NCI-H187 (cell line): ENCODE measurements at regions not wholly inside any gene's neighbourhood (a gene's known extent, or its start where the extent isn't known, plus 50 kb on each side); places are given as distances from the start of the nearest gene placed in this dataset.

Experiments
- DNase-seq, 2 experiments: peaks; one replicate each; lab custom pipeline; 2025; lab: John Stamatoyannopoulos, UW

GRCh38 chr4:141783770-141784169, 147.4 kb downstream of the IL15 start:
- DNase-seq = no peak

GRCh38 chr4:141786946-141787345, 150.6 kb downstream of the IL15 start:
- DNase-seq = no peak

GRCh38 chr4:141788169-141788915, 152.0 kb downstream of the IL15 start:
- no peak for DNase-seq

GRCh38 chr4:141789716-141790115, 153.3 kb downstream of the IL15 start:
- no peak for DNase-seq

DNA sequence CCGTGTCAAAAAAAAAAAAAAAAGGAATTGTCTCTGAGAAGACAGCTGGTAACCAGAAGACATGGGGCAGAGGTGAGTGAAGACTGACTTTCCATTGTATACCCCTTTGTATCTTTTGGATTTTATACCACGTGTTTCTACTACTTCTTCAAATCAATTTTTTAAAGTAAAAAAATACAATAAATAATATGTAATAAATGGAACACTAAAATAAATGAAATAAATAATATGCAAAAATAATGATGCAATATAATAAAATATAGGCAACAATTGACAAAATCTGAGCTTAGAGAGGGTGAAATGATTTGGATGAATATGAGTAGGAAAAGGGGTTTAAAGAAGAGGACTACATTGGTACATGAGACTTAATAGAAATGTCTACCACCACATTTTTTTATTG, 155.8 kb downstream of the IL15 start:
- no peak for DNase-seq

DNA sequence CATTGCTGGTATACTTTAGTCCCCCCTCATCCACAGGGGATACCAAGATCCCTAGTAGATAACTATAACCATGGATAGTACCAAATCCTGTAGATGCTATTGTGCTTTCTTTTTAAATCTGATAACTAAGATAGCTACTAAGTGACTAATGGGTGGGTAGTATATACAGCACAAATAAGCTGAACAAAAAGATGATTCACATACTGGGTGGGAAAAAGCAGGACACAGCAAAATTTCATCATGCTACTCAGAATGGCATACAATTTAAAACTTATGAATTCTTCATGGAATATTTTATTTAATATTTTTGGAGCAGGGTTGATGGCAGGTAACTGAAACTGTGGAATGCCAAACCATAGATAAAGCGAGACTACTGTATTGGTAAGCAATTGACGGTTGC, 161.6 kb downstream of the IL15 start:
- no peak for DNase-seq

- no peak for DNase-seq
These were observed 165.2 kb downstream of the IL15 start for GRCh38 chr4:141801558-141801957.

DNA sequence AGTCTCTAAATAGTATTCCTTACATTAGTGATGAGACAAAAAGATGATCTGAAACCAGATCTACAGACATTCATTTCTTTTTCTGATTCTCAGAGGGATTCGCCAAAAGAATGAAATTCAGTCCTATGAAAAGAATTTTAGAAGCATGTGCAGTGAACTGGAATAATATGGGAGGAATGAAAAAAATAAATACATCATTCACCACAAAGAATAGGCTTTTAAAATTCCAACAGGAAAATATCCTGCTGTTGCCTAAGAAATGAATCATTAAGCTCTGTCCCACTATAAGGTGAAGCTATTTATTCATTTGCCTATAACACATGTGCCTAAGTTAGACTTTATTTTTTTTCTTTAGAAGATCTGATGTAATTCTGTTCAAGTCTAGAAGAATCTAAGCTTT, 165.9 kb downstream of the IL15 start:
- DNase-seq = no peak

GRCh38 chr4:141804836-141805235, 168.5 kb downstream of the IL15 start:
- DNase-seq = no peak

DNA sequence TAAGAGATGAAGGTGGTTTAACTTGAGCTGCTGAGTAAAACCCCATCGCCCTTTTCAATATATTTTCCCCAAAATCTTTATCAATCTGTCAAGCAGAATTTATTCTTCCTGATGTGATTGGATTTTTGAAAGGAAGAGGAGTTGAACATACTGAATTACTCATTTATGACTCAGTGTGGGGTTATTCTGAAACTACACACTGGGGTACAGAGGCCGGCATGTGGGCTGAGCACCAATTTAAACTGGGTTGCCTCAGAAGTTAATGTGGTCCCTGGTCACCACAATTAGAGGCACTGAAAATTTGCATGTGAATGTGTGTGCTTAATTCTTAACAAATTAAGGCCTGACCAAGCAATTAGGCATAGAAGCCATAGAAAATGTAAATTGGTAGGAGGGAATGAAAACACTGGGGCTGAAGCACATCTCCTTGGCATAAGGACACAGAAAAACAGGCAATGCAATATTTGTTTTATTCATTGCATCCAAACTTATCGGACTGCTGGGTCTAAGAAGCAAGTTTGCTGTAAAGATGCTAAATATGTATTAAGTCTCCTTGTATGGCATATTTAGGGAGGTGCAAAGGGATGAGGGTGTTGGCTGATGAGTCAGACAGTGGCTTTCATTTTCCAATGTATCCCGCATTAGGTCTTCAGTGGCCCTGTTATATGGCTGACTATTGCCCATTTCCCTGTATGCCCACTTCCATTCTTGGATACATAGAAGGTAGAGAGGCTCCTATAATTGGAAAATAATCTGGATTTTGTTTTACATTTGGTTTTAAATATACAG, 170.9 kb downstream of the IL15 start:
- DNase-seq = no peak

DNA sequence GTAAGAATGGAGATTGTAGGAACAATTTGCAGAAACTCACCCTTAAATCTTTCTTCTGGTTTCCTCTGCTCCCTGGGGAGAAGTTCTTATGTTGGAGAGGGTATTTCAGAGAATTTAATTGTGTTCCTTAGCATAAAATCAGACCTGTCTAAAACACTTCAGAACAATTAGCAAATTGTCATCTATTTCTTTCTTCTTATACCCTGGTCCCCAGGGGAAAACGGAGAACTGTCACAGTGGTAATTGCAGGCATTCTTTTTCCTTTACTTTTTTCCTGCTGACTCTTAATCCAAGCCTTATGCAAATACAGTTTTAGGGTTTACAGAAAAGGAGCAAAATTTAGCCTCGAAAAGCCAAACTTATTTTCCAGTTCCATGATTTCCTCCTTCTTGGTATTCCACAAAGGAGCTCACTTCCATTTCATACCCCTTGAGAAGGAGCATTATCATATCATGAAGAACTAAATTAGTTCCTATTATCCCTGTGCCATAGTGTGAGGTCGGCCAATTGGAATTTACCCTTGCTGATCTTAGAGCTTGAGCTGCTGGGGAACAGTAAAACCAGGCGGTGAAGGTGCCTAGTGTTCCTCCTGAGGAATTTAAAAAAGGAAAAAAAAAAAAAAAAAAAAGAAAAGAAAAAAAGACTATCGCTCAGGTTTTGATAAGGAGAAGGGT, 173.8 kb downstream of the IL15 start:
- no peak for DNase-seq

DNA sequence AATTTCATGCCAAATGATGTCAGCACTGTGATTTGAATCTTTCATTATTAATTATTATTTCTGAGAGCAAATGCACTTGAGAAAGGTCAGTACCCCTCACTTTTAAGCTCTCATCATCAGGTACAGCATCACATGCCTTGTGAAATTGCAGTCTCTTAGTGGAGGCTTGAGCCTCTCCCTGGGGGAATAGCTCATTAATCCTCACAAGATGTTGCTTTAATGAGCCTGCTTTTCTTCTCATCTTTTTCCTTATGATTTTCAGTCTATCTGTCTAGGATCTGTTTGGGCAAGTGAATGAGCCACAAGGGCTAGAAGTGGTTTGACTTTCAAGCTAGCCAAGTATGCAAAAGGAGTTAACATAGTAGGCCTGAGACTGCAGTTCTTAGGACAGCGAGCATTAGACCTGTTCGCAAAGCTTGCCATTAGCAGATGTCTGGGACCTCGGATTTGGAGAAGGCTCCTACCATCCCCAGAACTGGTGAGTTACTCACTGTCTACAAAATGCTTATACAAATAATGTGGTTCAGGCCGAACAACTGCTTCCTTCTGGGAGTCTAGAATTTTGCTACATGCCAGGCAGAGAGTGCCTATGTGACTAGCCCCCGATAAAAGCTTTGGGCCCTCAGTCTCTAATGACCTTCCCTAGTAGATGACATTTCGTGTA, 174.5 kb downstream of the IL15 start:
- no peak for DNase-seq

DNA sequence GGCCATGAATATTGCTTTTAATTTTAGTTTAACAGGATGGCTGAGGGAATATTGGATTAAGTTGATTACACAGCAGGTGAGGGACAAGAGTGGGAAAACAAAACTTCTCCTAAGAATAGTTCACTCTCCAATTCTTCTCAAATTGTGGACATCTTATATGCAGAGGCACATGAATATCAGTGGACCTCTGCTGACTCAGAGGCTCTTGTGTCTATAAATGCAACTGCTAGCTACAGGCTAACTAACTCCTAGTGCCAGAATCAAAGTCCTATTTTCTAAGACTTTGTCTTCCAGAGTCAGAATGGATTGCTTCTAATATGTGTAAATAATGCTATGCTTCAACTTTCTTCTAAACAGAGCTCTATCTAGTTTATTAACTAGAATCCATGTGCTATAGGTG, 175.8 kb downstream of the IL15 start:
- no peak for DNase-seq

DNA sequence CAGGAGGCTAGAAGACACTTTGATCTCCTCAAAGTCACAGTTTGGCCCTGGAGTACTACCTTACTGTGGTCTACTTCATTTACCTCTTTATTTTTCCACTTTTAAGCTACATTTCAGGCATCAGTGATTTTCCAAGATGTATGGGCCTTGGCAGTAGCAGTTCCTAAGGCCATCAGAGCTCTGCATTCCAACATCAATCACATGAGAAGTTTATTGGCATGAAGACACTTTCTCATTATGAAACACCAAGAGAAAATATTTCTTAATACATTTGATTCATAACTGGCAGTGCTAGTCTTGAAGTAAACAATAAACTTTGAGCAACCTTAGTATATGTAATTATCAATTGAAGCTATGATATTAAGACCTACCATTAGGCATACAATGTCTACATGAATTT, 178.1 kb downstream of the IL15 start:
- DNase-seq = no peak

GRCh38 chr4:141815646-141816045, 179.3 kb downstream of the IL15 start:
- DNase-seq = no peak

DNA sequence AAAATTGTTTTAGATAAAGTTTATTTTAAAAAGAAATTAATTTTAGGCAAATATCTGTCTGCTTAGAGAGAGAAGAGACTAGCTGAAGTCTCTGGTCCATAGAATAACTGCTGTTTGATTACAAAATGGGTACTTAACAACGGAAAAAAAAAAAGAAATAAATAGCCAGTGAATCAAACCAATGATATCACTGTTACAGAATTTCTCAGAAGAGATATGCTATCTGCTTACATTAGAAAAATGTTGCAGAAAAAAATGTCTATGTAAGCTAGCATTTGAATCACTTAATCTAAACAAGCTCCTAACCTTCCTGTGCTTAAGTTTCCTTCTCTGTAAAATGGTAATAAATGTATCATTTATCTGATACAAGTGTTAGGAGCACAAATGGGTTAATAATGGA, 189.9 kb downstream of the IL15 start:
- no peak for DNase-seq

DNA sequence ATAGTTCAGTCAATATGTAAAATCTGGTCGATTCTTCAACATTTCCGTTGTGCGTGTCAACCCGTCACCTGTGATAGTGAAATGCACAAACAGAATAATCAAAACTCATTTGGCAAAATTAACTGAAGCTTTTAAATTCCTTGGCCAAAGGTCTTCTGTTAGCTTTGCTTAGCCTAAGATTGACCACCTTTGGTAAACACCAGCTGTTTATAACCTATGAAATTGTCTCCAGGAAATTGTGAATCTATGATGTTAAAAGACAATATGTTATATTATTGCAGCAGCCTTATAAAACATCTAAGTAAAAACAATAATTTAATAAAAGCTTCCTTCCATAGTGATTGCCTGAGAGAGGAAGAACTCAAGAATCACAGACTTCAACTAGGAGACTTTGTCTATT, 196.8 kb downstream of the IL15 start:
- DNase-seq = no peak

- DNase-seq = no peak
These were observed 204.1 kb downstream of the IL15 start for GRCh38 chr4:141840299-141840986.

DNA sequence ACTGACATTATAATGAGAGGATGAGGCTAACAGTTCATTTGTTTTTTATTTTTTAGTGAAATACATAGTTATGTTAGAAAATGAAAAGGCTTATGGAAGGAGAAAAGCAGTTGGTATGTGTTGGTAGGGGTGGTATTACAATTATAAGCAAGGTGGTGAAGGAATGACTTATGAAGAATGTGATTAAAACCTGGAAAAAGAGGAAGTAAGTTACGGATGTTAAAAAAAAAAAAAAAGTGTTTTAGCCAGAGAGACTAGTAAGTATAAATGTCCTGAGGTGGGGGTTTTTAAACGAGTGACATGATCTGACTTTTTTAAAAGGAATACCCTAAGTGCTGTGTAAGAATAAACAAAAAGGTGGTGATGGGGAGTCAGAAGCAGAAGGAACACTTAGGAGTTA, 206.8 kb downstream of the IL15 start:
- no peak for DNase-seq

- DNase-seq = no peak
These were observed 209.5 kb downstream of the IL15 start for GRCh38 chr4:141845901-141846300.

DNA sequence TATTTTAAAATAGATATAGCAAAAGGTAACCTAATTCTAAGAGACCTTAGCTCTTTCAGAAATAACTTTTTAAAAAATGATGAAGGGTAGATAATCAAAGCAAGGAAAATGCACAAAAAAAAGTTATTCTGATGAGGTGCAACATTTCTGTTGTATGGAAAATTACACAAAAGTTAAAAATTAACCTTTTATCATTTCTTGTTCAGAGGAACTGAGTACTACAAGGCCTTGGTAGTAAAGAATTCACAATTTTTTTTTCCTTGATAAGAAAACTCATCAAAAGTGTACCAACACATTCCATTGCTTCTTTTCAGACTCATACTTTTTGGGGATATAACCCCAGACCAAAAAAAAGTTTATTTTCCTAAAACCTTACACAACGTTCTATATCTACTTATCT, 213.0 kb downstream of the IL15 start:
- no peak for DNase-seq

- DNase-seq = no peak
These were observed 213.4 kb downstream of the IL15 start for GRCh38 chr4:141849778-141850177.
